ENCODE measurements at regions not wholly inside any gene's neighbourhood (a gene's known extent, or its start where the extent isn't known, plus 50 kb on each side); places are given as distances from the start of the nearest gene placed in this dataset.
A peak's percentile ranks its signal among the peaks of the same experiment; 100 is the strongest.

- 6% methylated on average over 10 of the region's 10 CpGs for WGBS (ENCODE audit: insufficient coverage, low coverage, missing lambda C conversion rate)
- H2AFZ ChIP-seq (ENCODE audit: low read depth, low read length), result no peak overlapping the region
- TF ChIP-seq HDAC8 (tag; IDR thresholded peaks at IDR 0.05) (no peak), RFX1 (IDR thresholded peaks at IDR 0.05) (peak; percentile 51; the same call in 1 of the 2 replicates), DEAF1 (CRISPR knock-in tag; IDR thresholded peaks at IDR 0.05) (no peak), IRF2 (CRISPR knock-in tag; IDR thresholded peaks at IDR 0.05) (no peak), PATZ1 (CRISPR knock-in tag; IDR thresholded peaks at IDR 0.05; ENCODE audit: borderline replicate concordance) (no peak), SMAD4 (CRISPR knock-in tag; conservative IDR thresholded peaks at IDR 0.05) (no peak), NFE2L1 (tag; IDR thresholded peaks at IDR 0.05; ENCODE audit: borderline replicate concordance, low read depth) (no peak), MAFF (IDR thresholded peaks at IDR 0.05; ENCODE audit: low read length) (no peak)
Observed at GRCh38 chr1:200257235-200257634, 152.6 kb downstream of the ZNF281 start.

More at GRCh38 chr1:200257235-200257634, 152.6 kb downstream of the ZNF281 start:
- Histone ChIP-seq H4K20me1 (replicated peaks; ENCODE audit: control insufficient read depth, insufficient read depth, low read length) (no peaks in the 10 kb centered on the region), H3K27ac (ENCODE audit: extremely low read depth, low read depth, low read length) (no peak overlapping the region), H3K4me3 (no peak overlapping the region), H3K27me3 (ENCODE audit: control insufficient read depth in 2 of 2, insufficient read depth in 2 of 2, low read length in 2 of 2) (peaks cover 4 to 15% of the 10 kb centered on the region in 2 experiments), H3K4me1 (replicated peaks in 1 of 2; ENCODE audit: control insufficient read depth in 2 of 2, insufficient read depth in 2 of 2, low read length in 2 of 2) (no peaks in the 10 kb centered on the region), H3K79me2 (ENCODE audit: control insufficient read depth, insufficient read depth, low read length) (no peaks in the 10 kb centered on the region), H3K9me3 (replicated peaks; ENCODE audit: control insufficient read depth, insufficient read depth, low read depth, low read length) (no peaks in the 10 kb centered on the region), H3K9me1 (ENCODE audit: control insufficient read depth, insufficient read depth, low read length) (no peaks in the 10 kb centered on the region), H3K36me3 (ENCODE audit: control insufficient read depth, insufficient read depth, low read length) (no peaks in the 10 kb centered on the region), H3K9ac (ENCODE audit: insufficient read depth in 1 of 2, low read depth in 2 of 2, low read length in 2 of 2) (no peak overlapping the region), H3K4me2 (ENCODE audit: insufficient read depth, low read length) (no peak overlapping the region)
- BruUV-seq (replicated peaks), result no TSS peak
- POLR2A ChIA-PET, result no interaction called here
- CTCF ChIA-PET (ENCODE audit: low intra/inter-chr PET ratio), result interaction anchor here (0.6 kb wide), 1 partner anchor 162 kb away, joined by 3 read pairs; no protein-coding TSS in a partner anchor
- in situ Hi-C loops (cut with MboI), result no loop called here
- ATAC-seq (no peak), DNase-seq (ENCODE audit: extremely low read depth in 1 of 4, low spot score in 3 of 4) (no peak), FAIRE-seq (no peak)
- intact Hi-C loops (cut with micrococcal nuclease), result loop anchor here (5.0 kb wide), 1 partner anchor 120 kb away; no protein-coding TSS in a partner anchor
